Mesenchymal stem cell (in vitro differentiated cells and primary cell): ENCODE measurements at regions not wholly inside any gene's neighbourhood (a gene's known extent, or its start where the extent isn't known, plus 50 kb on each side); places are given as distances from the start of the nearest gene placed in this dataset.
"Not testable (repeated sequence)": the region's sequence is repeated elsewhere in the genome, so short reads cannot be mapped to it uniquely, and the experiment has no call there.

Experiments
- DNase-seq: peaks from one replicate; pipeline ENCODE4 v3.0.0-alpha.2; 2013
- H2AFZ ChIP-seq: one replicate; pipeline ENCODE4 v1.6.1; 2013; ENCODE audit warnings: low read depth, mild to moderate bottlenecking, control low read depth, inconsistent platforms, low read length, moderate library complexity
- H2AK5ac ChIP-seq: 2 replicates; pipeline ENCODE4 v1.6.1; 2013; ENCODE audit warnings: low read length, moderate library complexity, mild to moderate bottlenecking, inconsistent platforms; ENCODE audit not compliant: severe bottlenecking
- H2BK120ac ChIP-seq: one replicate; pipeline ENCODE4 v1.6.1; 2013; ENCODE audit warnings: low read depth, mild to moderate bottlenecking, inconsistent platforms, low read length, moderate library complexity
- H2BK12ac ChIP-seq, 2 experiments: one replicate each; pipeline ENCODE4 v1.6.1; 2013; ENCODE audit warnings: inconsistent platforms in 2 of 2, low read length in 2 of 2, mild to moderate bottlenecking in 2 of 2, moderate library complexity in 2 of 2, control low read depth in 1 of 2
- H2BK15ac ChIP-seq: one replicate; pipeline ENCODE4 v1.6.1; 2013; ENCODE audit warnings: mild to moderate bottlenecking, low read depth, inconsistent platforms; ENCODE audit not compliant: poor library complexity, severe bottlenecking
- H2BK5ac ChIP-seq: 2 replicates; pipeline ENCODE4 v1.6.1; 2013; ENCODE audit warnings: low read depth, mild to moderate bottlenecking, low read length, control low read depth, inconsistent platforms; ENCODE audit not compliant: poor library complexity, severe bottlenecking
- H3K14ac ChIP-seq, 2 experiments: one replicate each; pipeline ENCODE4 v1.6.1; 2013; ENCODE audit warnings: inconsistent platforms in 2 of 2, low read length in 2 of 2, control low read depth in 1 of 2, mild to moderate bottlenecking in 1 of 2, moderate library complexity in 1 of 2
- H3K18ac ChIP-seq, 2 experiments: one replicate each; pipeline ENCODE4 v1.6.1; 2013; ENCODE audit warnings: inconsistent platforms in 2 of 2, low read length in 2 of 2, control low read depth in 1 of 2, low read depth in 1 of 2, mild to moderate bottlenecking in 1 of 2
- H3K23ac ChIP-seq, 2 experiments: one replicate each; pipeline ENCODE4 v1.6.1; 2013; ENCODE audit warnings: inconsistent platforms in 2 of 2, low read length in 2 of 2, mild to moderate bottlenecking in 2 of 2, moderate library complexity in 2 of 2, control low read depth in 1 of 2
- H3K27ac ChIP-seq: 2 replicates; pipeline ENCODE4 v1.5.1; 2013; ENCODE audit warnings: mild to moderate bottlenecking, moderate library complexity, low read length, control low read depth, inconsistent platforms; ENCODE audit not compliant: poor library complexity, severe bottlenecking
- H3K27me3 ChIP-seq, 2 experiments: 2 replicates each; pipeline versions ENCODE4 v1.6.1 to v1.7.0; 2013; ENCODE audit warnings: low read length in 2 of 2, mild to moderate bottlenecking in 2 of 2, moderate library complexity in 2 of 2, control low read depth in 1 of 2, inconsistent platforms in 1 of 2; ENCODE audit not compliant: control insufficient read depth in 1 of 2, insufficient read depth in 1 of 2
- H3K36me3 ChIP-seq, 2 experiments: 2 replicates each; pipeline versions ENCODE4 v1.6.1 to v1.7.0; 2013; ENCODE audit warnings: low read length in 2 of 2, control low read depth in 1 of 2, inconsistent platforms in 1 of 2, low read depth in 1 of 2, mild to moderate bottlenecking in 1 of 2; ENCODE audit not compliant: insufficient read depth in 2 of 2, control insufficient read depth in 1 of 2
- H3K4ac ChIP-seq, 2 experiments: one replicate each; pipeline ENCODE4 v1.6.1; 2013; ENCODE audit warnings: inconsistent platforms in 2 of 2, low read length in 2 of 2, mild to moderate bottlenecking in 2 of 2, moderate library complexity in 2 of 2, control low read depth in 1 of 2, low read depth in 1 of 2
- H3K4me1 ChIP-seq: 2 replicates; pipeline ENCODE4 v1.6.1; 2013; ENCODE audit warnings: low read depth, low read length, control low read depth; ENCODE audit not compliant: control insufficient read depth, insufficient read depth
- H3K4me2 ChIP-seq: 2 replicates; pipeline ENCODE4 v1.6.1; 2013; ENCODE audit warnings: low read length, mild to moderate bottlenecking, inconsistent platforms; ENCODE audit not compliant: poor library complexity, severe bottlenecking
- H3K4me3 ChIP-seq, 2 experiments: 2 replicates each; pipeline versions ENCODE4 v1.5.1 to v1.7.0; 2013; ENCODE audit warnings: low read length in 2 of 2, mild to moderate bottlenecking in 2 of 2, control low read depth in 1 of 2, low read depth in 1 of 2; ENCODE audit not compliant: insufficient read depth in 1 of 2
- H3K79me1 ChIP-seq: replicated peaks from 2 replicates; pipeline ENCODE4 v1.6.1; 2013; ENCODE audit warnings: mild to moderate bottlenecking, control low read depth, low read length, inconsistent platforms; ENCODE audit not compliant: poor library complexity, severe bottlenecking
- H3K9ac ChIP-seq: 2 replicates; pipeline ENCODE4 v1.7.0; 2013; ENCODE audit warnings: mild to moderate bottlenecking, low read length, moderate library complexity
- H3K9me3 ChIP-seq: 2 replicates; pipeline ENCODE4 v1.7.0; 2013; ENCODE audit warnings: mild to moderate bottlenecking, low read length; ENCODE audit not compliant: control insufficient read depth
- H4K8ac ChIP-seq: one replicate; pipeline ENCODE4 v1.6.1; 2013; ENCODE audit warnings: inconsistent platforms, mild to moderate bottlenecking, low read length, moderate library complexity
- H4K91ac ChIP-seq: one replicate; pipeline ENCODE4 v1.6.1; 2013; ENCODE audit warnings: mild to moderate bottlenecking, low read length, inconsistent platforms
- WGBS: methylation state at CpG from one replicate; pipeline ENCODE4 v1.1.7; 2013; ENCODE audit warnings: mixed read lengths; 5-methylcytosine and 5-hydroxymethylcytosine counted together

DNA sequence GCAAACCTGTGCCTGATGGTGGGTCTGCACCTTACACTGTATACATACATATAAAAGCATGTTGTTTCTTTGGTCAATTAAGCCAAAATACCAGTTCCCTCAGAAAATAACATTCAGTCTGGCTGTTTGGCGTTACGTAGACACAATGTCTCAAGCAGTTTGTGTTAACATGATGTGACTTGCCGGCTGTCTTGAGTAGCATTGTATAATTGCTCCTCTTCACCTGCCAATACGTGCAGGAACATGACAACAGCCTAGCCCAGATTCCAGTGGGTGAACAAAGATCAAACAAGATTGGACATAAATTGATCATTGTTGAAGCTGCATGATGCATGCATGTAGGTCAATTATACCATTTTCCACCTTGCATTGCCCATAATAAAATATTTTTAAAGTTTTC is 102.3 kb downstream of the F11 start:
- Histone ChIP-seq H2BK12ac (no peak overlapping the region), H3K4me2 (no peak overlapping the region), H2BK5ac (no peak overlapping the region), H3K4ac (no peak overlapping the region), H2BK120ac (no peak overlapping the region), H3K23ac (no peak overlapping the region), H3K27me3 (no peaks in the 10 kb centered on the region), H2AFZ (no peak overlapping the region), H2AK5ac (no peak overlapping the region), H3K9ac (no peak overlapping the region), H3K18ac (no peak overlapping the region), H4K8ac (no peak overlapping the region), H3K4me1 (no peaks in the 10 kb centered on the region), H3K36me3 (no peaks in the 10 kb centered on the region), H3K79me1 (no peaks in the 10 kb centered on the region), H3K9me3 (peaks cover 22% of the 10 kb centered on the region), H4K91ac (no peak overlapping the region), H3K27ac (no peak overlapping the region), H3K4me3 (no peak overlapping the region), H3K14ac (no peak overlapping the region), H2BK15ac (no peak overlapping the region)
- no peak for DNase-seq
- WGBS, result 82% methylated on average over 4 of the region's 4 CpGs

DNA sequence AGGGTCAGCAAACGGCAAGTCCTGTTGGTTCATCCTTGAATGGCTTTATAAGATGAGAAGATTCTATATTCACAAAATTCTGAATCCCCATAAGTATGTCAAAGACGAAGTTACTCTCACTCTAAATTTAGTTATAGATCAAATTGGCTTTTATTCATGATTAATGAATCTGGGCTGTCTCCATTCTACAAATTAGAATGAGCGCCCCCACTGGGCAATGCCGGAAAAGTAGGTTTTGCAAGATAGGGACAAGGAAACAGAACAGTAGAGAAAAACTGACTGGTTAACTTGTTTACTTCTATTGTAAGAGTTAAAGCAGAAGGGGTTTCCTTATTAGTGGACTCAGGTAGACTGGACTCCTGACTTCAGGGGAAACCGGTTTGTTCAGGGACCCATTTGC is 100.3 kb downstream of the F11 start:
- H2AK5ac ChIP-seq, result no peak overlapping the region
- H3K79me1 ChIP-seq, result no peaks in the 10 kb centered on the region
- H2BK5ac ChIP-seq, result no peak overlapping the region
- no peak overlapping the region for H3K14ac ChIP-seq
- no peaks in the 10 kb centered on the region for H3K4me1 ChIP-seq
- no peak overlapping the region for H4K91ac ChIP-seq
- DNase-seq, result no peak
- no peak overlapping the region for H2BK15ac ChIP-seq
- no peak overlapping the region for H2BK12ac ChIP-seq
- H3K4me3 ChIP-seq, result no peak overlapping the region
- H3K9me3 ChIP-seq, result peaks cover 22% of the 10 kb centered on the region
- H3K27ac ChIP-seq, result no peak overlapping the region
- no peak overlapping the region for H3K9ac ChIP-seq
- H3K23ac ChIP-seq, result no peak overlapping the region
- WGBS, result 85% methylated on average over 3 of the region's 5 CpGs
- no peak overlapping the region for H4K8ac ChIP-seq
- H3K27me3 ChIP-seq, result no peaks in the 10 kb centered on the region
- H2AFZ ChIP-seq, result no peak overlapping the region
- H2BK120ac ChIP-seq, result no peak overlapping the region
- H3K18ac ChIP-seq, result no peak overlapping the region
- no peak overlapping the region for H3K4ac ChIP-seq
- no peaks in the 10 kb centered on the region for H3K36me3 ChIP-seq
- H3K4me2 ChIP-seq, result no peak overlapping the region

DNA sequence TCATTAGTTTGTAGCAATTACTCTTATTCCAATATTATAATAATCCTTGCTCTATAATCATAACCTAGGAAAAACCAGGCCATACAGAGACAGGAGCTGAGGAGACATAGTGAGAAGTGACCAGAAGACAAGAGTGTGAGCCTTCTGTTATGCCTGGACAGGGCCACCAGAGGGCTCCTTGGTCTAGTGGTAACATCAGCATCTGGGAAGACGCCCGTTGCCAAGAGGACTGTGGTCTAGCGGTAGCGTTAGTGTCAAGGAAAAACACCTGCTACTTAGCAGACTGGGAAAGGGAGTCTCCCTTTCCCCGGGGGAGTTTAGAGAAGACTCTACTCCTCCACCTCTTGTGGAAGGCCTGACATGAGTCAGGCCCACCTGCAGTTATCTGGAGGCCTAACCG is 97.0 kb downstream of the F11 start:
- 81% methylated on average over 6 of the region's 6 CpGs for WGBS
- not testable (repeated sequence) for H3K14ac ChIP-seq, H2BK15ac ChIP-seq

DNA sequence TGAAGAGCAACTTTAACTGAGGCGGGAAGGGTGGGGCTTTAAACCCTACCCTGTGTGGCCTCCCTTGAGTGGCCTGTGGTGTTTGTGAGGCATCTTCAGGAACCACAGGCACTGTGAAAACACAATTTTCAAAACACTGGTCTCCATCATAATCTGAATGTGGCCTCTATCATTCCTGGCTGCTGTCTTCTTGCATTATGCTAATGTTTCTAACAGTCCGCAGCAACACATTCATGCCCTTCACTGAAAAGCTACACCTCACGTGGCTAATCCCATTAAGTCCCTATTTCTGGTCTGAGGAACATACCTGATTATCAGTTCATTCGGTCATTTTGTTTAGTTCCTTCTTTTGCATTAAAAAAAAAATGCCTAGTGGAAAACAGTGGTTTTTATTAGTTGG is 94.6 kb downstream of the F11 start:
- WGBS, result 77% methylated on average over 3 of the region's 4 CpGs

More for the DNA sequence above, 97.0 kb downstream of the F11 start:
- H2BK120ac ChIP-seq, DNase-seq, H3K4me1 ChIP-seq, H3K23ac ChIP-seq, H3K18ac ChIP-seq, H3K79me1 ChIP-seq, H2BK12ac ChIP-seq, H2AFZ ChIP-seq, H3K27ac ChIP-seq, H3K9ac ChIP-seq, H4K8ac ChIP-seq, H3K4me2 ChIP-seq, H3K36me3 ChIP-seq, H3K4ac ChIP-seq, H3K27me3 ChIP-seq, H3K4me3 ChIP-seq, H4K91ac ChIP-seq, H2AK5ac ChIP-seq, H2BK5ac ChIP-seq: not testable (repeated sequence)
- peaks cover 22% of the 10 kb centered on the region for H3K9me3 ChIP-seq

More for the DNA sequence above, 94.6 kb downstream of the F11 start:
- H3K18ac ChIP-seq, result no peak overlapping the region
- no peak overlapping the region for H2BK120ac ChIP-seq
- H3K9me3 ChIP-seq, result peaks cover 15% of the 10 kb centered on the region
- no peak overlapping the region for H2BK15ac ChIP-seq
- H3K36me3 ChIP-seq, result no peaks in the 10 kb centered on the region
- DNase-seq, result no peak
- no peak overlapping the region for H2AK5ac ChIP-seq
- H3K4me2 ChIP-seq, result no peak overlapping the region
- no peak overlapping the region for H3K23ac ChIP-seq
- no peak overlapping the region for H2BK5ac ChIP-seq
- no peak overlapping the region for H3K14ac ChIP-seq
- no peak overlapping the region for H2AFZ ChIP-seq
- H3K4ac ChIP-seq, result no peak overlapping the region
- no peaks in the 10 kb centered on the region for H3K79me1 ChIP-seq
- no peak overlapping the region for H3K4me3 ChIP-seq
- no peaks in the 10 kb centered on the region for H3K27me3 ChIP-seq
- no peak overlapping the region for H4K91ac ChIP-seq
- H2BK12ac ChIP-seq, result no peak overlapping the region
- H4K8ac ChIP-seq, result no peak overlapping the region
- no peak overlapping the region for H3K9ac ChIP-seq
- no peaks in the 10 kb centered on the region for H3K4me1 ChIP-seq
- no peak overlapping the region for H3K27ac ChIP-seq
